RPMI8226 (cell line): ENCODE measurements at regions not wholly inside any gene's neighbourhood (a gene's known extent, or its start where the extent isn't known, plus 50 kb on each side); places are given as distances from the start of the nearest gene placed in this dataset.

Source experiments
- DNase-seq: peaks from one replicate; pipeline ENCODE4 v3.0.0-alpha.2; 2015

DNA sequence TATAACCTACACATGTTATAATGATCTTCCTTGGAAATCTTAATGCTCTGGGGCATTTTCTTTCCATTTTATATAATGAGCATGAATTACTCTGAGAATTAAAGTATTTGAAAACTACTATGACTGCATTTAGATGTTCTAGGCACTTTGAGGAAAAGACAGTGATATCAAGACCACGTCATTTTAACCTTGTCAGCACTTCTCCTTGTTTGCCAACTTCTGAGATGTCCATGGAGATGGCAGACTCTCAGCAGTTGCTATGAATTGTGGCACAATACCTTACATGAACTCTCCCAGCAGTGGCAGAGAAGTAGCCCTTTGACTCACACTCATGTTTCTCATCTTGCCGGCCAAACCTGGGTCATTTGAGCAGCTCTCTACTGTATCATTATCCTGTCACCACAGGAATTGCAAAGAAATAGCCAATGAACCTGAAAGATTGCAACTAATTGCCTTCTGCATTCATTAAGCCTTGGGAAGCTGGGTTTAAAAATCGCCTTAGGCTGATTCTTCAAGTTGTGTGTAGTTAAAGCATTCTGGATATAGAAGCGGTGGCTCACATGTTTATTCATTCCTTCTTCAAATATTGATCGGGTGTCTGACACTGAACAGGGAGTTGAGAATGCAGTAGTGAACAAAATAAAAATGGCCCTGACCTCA, 272.2 kb upstream of the CFAP20DC start:
- no peak for DNase-seq

- no peak for DNase-seq
Observed at GRCh38 chr3:59320080-59320479, 270.3 kb upstream of the CFAP20DC start.

GRCh38 chr3:59319442-59319841, 269.6 kb upstream of the CFAP20DC start:
- no peak for DNase-seq

- DNase-seq = no peak
Observed at GRCh38 chr3:59318881-59319280, 269.1 kb upstream of the CFAP20DC start.

DNA sequence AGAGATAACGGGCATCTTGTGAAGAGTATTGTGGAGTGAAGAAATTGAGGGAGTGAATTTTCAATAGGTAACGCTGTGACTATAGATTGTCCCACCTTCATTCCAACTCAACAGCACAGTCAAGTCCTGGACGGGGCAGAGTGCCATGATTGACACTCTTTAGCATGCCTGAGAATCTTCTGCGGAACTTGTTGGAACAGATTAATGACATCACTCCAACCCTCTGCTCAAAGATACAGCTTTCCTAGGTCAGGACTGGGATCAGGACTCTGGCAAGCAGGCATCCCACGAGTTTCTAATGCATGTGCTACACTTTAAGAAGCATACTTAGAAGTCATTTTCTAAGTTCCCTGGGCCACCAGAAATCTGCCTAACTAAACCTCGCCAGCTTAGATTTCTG, 267.6 kb upstream of the CFAP20DC start:
- no peak for DNase-seq

GRCh38 chr3:59316688-59317275, 267.0 kb upstream of the CFAP20DC start:
- no peak for DNase-seq

GRCh38 chr3:59313365-59313764, 263.5 kb upstream of the CFAP20DC start:
- no peak for DNase-seq

GRCh38 chr3:59311231-59311630, 261.4 kb upstream of the CFAP20DC start:
- DNase-seq = no peak

DNA sequence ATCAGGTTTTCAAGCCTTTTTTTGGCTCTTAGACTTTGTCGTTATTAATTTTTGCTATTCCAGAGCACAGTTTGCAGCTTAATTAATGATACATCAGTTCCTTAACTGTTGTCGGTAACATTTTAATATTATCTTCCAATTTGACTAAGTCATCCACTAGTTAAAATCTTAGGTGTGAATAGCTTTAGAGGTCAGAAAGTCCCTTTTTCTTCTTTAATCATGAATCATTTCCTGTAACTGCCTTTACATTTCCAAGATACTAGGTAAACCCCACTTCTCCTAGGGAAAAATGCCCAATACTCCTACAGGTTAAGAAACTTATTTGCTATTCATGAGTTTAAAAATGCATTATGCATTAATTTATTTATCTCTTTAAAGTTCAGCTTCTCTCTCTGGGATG, 260.9 kb upstream of the CFAP20DC start:
- DNase-seq = no peak

DNA sequence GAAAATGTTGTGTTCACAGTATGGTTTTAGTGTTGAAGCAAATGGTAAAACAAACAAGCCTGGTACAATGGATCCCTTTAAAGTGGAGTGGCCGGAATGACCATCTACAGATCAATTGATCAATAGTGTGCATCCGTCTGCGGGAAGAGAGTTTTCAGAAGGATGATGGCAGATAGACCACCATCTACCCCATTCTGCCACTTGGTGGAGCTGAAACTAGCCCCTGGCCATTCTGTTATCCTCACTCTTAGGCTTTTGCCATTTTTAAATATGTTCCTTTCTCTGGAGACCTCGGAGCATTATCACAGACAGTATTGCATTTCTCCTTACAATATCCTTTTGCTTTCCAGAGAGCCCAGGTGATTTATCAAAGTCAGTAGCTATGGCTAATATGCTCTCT, 258.9 kb upstream of the CFAP20DC start:
- no peak for DNase-seq

- DNase-seq = no peak
Observed at GRCh38 chr3:59308001-59308400, 258.2 kb upstream of the CFAP20DC start.

- no peak for DNase-seq
Observed at GRCh38 chr3:59306436-59306835, 256.6 kb upstream of the CFAP20DC start.

DNA sequence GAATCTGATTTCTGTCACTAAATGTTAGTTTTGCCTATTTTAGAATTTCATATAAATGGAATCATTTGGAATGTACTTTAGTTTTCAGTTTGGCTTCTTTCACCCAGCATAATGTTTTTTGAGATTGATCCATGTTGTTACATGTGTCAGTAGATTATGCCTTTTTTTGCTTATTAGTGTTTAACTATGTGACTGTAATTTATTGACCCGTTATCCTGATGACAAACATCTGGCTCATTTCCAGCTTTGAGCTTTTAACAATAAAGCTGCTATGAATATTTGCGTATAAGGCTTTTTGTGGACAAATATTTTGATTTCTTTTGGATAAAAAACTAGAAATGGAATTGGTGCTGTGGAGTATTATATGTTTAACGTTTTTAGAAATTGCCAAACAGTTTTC, 254.5 kb upstream of the CFAP20DC start:
- no peak for DNase-seq

DNA sequence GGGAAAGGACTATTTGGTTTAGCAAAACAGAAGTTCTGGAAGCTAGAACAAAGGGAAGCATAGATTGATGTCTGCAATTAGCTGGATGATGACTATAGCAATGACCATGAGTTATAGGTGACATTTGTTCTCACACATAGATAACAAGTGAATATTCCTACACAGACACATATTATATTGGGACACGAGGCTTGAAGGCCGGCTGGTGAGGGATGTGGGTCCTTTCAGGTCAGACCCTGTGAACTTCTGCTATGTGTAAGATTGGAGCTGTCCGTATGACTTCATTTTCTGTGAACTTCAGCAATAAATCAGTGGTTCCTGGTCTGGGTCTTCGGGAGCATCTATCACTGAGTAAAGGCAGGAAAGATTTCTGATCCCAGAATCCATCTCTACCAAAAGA, 253.6 kb upstream of the CFAP20DC start:
- DNase-seq = no peak

GRCh38 chr3:59302442-59302841, 252.6 kb upstream of the CFAP20DC start:
- DNase-seq = no peak

GRCh38 chr3:59300733-59301132, 250.9 kb upstream of the CFAP20DC start:
- no peak for DNase-seq

- DNase-seq = no peak
Observed at GRCh38 chr3:59299561-59299960, 249.7 kb upstream of the CFAP20DC start.

DNA sequence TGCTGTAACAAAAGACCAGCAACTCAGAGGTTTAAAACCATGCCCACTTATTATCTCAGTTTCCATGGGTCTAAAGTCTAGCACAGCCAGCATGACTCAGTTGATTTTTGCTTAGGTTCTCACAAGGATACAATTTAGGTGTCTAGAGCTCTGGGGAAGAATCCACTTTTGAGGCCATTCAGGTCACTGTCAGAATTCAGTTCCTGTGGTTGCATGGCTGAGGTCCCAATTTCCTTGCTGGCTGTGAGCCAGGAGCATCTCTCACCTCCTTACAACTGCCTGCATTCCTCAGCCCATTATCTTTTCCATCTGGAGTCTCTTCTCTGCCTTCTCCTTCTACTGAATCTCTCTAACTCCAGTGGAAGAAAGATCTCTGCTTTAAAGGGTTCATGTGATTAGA, 240.5 kb upstream of the CFAP20DC start:
- no peak for DNase-seq

GRCh38 chr3:59289831-59290230, 240.0 kb upstream of the CFAP20DC start:
- no peak for DNase-seq

GRCh38 chr3:59288951-59289350, 239.1 kb upstream of the CFAP20DC start:
- DNase-seq = no peak

DNA sequence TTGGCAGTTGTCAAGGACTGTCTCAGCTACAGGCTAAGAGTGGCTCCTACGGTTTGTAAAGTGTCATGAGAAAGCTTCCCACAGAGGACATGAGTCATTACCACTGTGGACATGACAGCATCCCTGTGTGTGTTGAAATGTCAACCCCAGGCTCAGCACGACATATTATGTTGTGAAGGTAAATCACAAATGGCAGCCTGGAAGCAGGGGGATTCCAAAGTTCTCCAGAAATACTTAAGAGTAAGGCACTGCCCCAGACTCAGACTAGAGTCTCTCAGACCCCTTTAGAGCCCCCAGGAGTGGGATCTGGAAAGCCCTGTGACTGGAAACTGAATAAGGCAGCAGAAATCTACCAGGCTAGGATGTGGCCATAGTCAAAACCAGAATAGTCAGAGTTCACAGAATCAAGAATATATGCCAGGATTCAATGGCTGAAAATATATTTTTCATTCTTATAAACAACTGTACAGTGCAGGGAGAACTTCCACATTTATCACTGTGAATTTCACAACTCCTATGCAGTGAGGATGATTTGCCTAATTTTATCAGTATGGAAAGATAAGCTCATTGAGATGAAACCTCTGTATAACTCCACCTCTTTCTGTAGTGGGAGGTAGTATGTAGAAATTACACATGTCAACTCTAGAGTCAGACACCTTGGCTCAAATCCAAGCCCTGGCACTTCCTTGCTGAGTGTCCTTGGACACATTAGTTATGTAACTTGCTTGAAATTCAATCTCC, 237.1 kb upstream of the CFAP20DC start:
- no peak for DNase-seq

DNA sequence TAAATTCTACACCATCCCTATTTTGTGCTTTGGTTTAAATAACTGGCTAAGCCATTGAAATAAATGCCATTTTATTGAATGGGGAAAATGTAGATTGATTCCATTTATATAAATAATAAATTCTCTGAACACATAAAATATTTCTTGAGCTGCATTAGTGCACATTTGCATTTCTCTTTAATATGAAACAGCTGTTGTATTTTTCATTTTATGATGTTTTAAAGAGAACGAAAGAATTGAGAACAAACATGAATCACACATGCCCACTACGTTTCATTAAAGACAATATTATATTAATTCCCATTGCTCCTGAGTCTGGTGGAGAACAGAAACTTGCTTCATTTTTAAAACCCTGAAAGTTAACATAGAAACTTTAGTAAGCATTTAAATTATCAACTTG, 235.7 kb upstream of the CFAP20DC start:
- DNase-seq = no peak

GRCh38 chr3:59284926-59285325, 235.1 kb upstream of the CFAP20DC start:
- DNase-seq = no peak

GRCh38 chr3:59280113-59280512, 230.3 kb upstream of the CFAP20DC start:
- no peak for DNase-seq
